Astrocyte (in vitro differentiated cells and primary cell): ENCODE measurements at regions not wholly inside any gene's neighbourhood (a gene's known extent, or its start where the extent isn't known, plus 50 kb on each side); places are given as distances from the start of the nearest gene placed in this dataset.

ENCODE experiments used
- CTCF ChIP-seq: IDR thresholded peaks from 2 replicates; pipeline ENCODE4 v1.5.1; 2011; ENCODE audit warnings: low read depth, mild to moderate bottlenecking, inconsistent platforms, low read length, moderate library complexity; ENCODE audit not compliant: insufficient read depth
- EZH2 ChIP-seq: IDR thresholded peaks from 2 replicates; pipeline ENCODE4 v1.6.1; 2012; ENCODE audit warnings: mild to moderate bottlenecking, low read length, inconsistent platforms; ENCODE audit not compliant: insufficient read depth

GRCh38 chrX:25674776-25675175, 463.4 kb upstream of the MAGEB18 start:
- TF ChIP-seq CTCF (no peak), EZH2 (no peak)
